ENCODE measurements at regions not wholly inside any gene's neighbourhood (a gene's known extent, or its start where the extent isn't known, plus 50 kb on each side); places are given as distances from the start of the nearest gene placed in this dataset.

- Histone ChIP-seq H3K9me3 (no peaks in the 10 kb centered on the region), H3K4me3 (no peak overlapping the region), H3K27me3 (no peaks in the 10 kb centered on the region), H3K36me3 (no peaks in the 10 kb centered on the region), H3K4me1 (peaks cover 0 to 94% (median 90%) of the 10 kb centered on the region in 4 donors), H3K27ac (peak overlapping the region; percentile 83 to 99 (median 92))
- 86% methylated on average over 14 of the region's 14 CpGs for WGBS, 2 donors
- DNase-seq: no peak
- TF ChIP-seq POLR2A (IDR thresholded peaks at IDR 0.05): no peak
- no peak for TF ChIP-seq POLR2AphosphoS5 (IDR thresholded peaks at IDR 0.05)
- TF ChIP-seq EP300 (IDR thresholded peaks at IDR 0.05): no peak
- TF ChIP-seq, protein P1, sequence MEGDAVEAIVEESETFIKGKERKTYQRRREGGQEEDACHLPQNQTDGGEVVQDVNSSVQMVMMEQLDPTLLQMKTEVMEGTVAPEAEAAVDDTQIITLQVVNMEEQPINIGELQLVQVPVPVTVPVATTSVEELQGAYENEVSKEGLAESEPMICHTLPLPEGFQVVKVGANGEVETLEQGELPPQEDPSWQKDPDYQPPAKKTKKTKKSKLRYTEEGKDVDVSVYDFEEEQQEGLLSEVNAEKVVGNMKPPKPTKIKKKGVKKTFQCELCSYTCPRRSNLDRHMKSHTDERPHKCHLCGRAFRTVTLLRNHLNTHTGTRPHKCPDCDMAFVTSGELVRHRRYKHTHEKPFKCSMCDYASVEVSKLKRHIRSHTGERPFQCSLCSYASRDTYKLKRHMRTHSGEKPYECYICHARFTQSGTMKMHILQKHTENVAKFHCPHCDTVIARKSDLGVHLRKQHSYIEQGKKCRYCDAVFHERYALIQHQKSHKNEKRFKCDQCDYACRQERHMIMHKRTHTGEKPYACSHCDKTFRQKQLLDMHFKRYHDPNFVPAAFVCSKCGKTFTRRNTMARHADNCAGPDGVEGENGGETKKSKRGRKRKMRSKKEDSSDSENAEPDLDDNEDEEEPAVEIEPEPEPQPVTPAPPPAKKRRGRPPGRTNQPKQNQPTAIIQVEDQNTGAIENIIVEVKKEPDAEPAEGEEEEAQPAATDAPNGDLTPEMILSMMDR (IDR thresholded peaks at IDR 0.05): no peak
- intact Hi-C loops (cut with DNase I): no loop called here
Measured at GRCh38 chr12:124504273-124505000, 63.0 kb downstream of the NCOR2 start.

DNA sequence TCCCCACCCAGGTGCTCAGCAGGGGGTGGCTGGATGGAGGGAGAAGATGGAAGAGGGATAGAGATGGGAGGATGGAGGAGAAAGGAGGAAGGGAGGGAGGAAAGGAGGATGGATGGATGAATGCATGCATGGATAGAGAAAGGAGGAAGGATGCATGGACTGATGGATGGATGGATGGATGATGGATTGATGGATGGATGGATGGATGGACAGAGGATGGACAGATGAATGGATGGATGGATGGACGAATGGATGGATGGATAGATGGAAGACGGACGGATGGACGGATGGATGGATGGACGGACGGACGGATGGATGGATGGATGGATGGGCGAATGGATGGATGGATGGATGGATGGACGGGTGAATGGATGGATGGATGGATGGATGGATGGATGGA, 64.1 kb downstream of the NCOR2 start:
- H3K27ac ChIP-seq: peak overlapping the region in 3 of 4 donors; percentile 73 to 81 (median 77)
- 88 to 98% methylated on average over 9 of the region's 9 CpGs for WGBS, 2 donors
- intact Hi-C loops (cut with DNase I): no loop called here
- TF ChIP-seq POLR2AphosphoS5 (IDR thresholded peaks at IDR 0.05) (no peak), POLR2A (IDR thresholded peaks at IDR 0.05) (no peak), EP300 (IDR thresholded peaks at IDR 0.05) (no peak)
- TF ChIP-seq, protein P1 (IDR thresholded peaks at IDR 0.05): no peak
- DNase-seq: no peak
- H3K36me3 ChIP-seq: no peaks in the 10 kb centered on the region
- H3K4me3 ChIP-seq: no peak overlapping the region
- H3K9me3 ChIP-seq: no peaks in the 10 kb centered on the region
- peaks cover 0 to 94% (median 90%) of the 10 kb centered on the region in 4 donors for H3K4me1 ChIP-seq
- no peaks in the 10 kb centered on the region for H3K27me3 ChIP-seq

GRCh38 chr12:124502379-124502778, 65.0 kb downstream of the NCOR2 start:
- Histone ChIP-seq H3K4me1 (peaks cover 0 to 94% (median 90%) of the 10 kb centered on the region in 4 donors), H3K36me3 (no peaks in the 10 kb centered on the region), H3K27ac (peak overlapping the region; percentile 67 to 81 (median 75)), H3K4me3 (no peak overlapping the region), H3K27me3 (no peaks in the 10 kb centered on the region), H3K9me3 (no peaks in the 10 kb centered on the region)
- 92 to 93% methylated on average over 10 of the region's 10 CpGs for WGBS, 2 donors
- DNase-seq: no peak
- intact Hi-C loops (cut with DNase I): no loop called here
- TF ChIP-seq POLR2A (IDR thresholded peaks at IDR 0.05): no peak
- TF ChIP-seq POLR2AphosphoS5 (IDR thresholded peaks at IDR 0.05): no peak
- TF ChIP-seq, protein P1 (IDR thresholded peaks at IDR 0.05): no peak
- TF ChIP-seq EP300 (IDR thresholded peaks at IDR 0.05): no peak

DNA sequence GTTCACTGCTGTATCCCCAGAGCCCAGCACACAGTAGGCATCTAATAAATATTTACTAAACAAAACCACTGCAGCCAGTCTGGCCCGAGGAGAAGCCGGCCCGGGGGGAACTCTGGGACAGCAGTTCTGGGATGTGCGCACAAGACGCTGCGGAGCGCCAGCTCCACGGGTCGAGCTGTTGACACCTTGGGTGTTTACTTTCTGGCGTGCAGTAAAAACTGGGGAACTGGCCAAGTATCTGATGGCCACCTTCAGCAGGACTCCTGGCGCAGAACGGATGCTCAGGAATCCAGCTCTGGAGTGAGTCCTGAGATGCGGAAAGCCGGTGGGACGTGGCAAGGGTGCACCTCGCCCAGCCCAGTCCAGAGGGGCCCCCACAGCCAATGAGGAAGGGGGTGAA, 65.6 kb downstream of the NCOR2 start:
- DNase-seq: no peak
- no peaks in the 10 kb centered on the region for H3K36me3 ChIP-seq
- H3K27me3 ChIP-seq: no peaks in the 10 kb centered on the region
- no peak overlapping the region for H3K4me3 ChIP-seq
- TF ChIP-seq POLR2AphosphoS5 (IDR thresholded peaks at IDR 0.05): peak in 2 of 4 donors; percentile 35 to 40
- no peak for TF ChIP-seq POLR2A (IDR thresholded peaks at IDR 0.05)
- TF ChIP-seq EP300 (IDR thresholded peaks at IDR 0.05): no peak
- TF ChIP-seq, protein P1 (IDR thresholded peaks at IDR 0.05): no peak
- no peaks in the 10 kb centered on the region for H3K9me3 ChIP-seq
- 33 to 63% methylated on average over 16 of the region's 16 CpGs for WGBS, 2 donors
- peaks cover 0 to 94% (median 90%) of the 10 kb centered on the region in 4 donors for H3K4me1 ChIP-seq
- intact Hi-C loops (cut with DNase I): no loop called here
- peak overlapping the region; percentile 67 to 81 (median 75) for H3K27ac ChIP-seq
